A549 (cell line): ENCODE measurements at regions not wholly inside any gene's neighbourhood (a gene's known extent, or its start where the extent isn't known, plus 50 kb on each side); places are given as distances from the start of the nearest gene placed in this dataset.

Experiments used
- ATAC-seq, 2 experiments: fragments of 200-7000 bp in 1 of 2; fragments of >200 bp in 1 of 2; cut with Nextera tagmentation in 1 of 2; cut with Tn5 transposase in 1 of 2; 3 replicates each; pipeline versions ENCODE4 v1.8.0 to v1.9.1; 2018 to 2020; ENCODE audit warnings: mild to moderate bottlenecking in 1 of 2, moderate library complexity in 1 of 2
- CTCF ChIA-PET: fragments of 300-600 bp; sonication (Branson Sonifier 250); formaldehyde crosslinking; extraction: SDS; loops from one replicate; lab custom pipeline; 2021; ENCODE audit warnings: antibody characterized with exemption, inconsistent platforms; lab: Yijun Ruan, JAX
- POLR2A ChIA-PET: fragments of 350-600 bp; formaldehyde crosslinking; extraction: SDS; loops from one replicate; lab custom pipeline; 2021; ENCODE audit warnings: antibody characterized with exemption, inconsistent platforms; lab: Yijun Ruan, JAX
- DNase-seq, 2 experiments: peaks; one replicate each; pipeline versions ENCODE4 v3.0.0 to v3.0.0-alpha.2; 2011 to 2016; ENCODE audit warnings: low read depth in 1 of 2, low spot score in 1 of 2
- FAIRE-seq: peaks from 2 replicates; lab custom pipeline; 2011; peaks lifted over from hg19 to GRCh38; lab: Jason Lieb, UNC
- H3K27ac ChIP-seq, 2 experiments: fragments of >200 bp; sonication (Bioruptor Twin); formaldehyde crosslinking; 3 replicates each; pipeline ENCODE4 v1.5.1; 2016 to 2017
- H3K4me1 ChIP-seq: fragments of >200 bp; sonication (Bioruptor Twin); formaldehyde crosslinking; 3 replicates; pipeline ENCODE4 v1.6.1; 2016
- H3K4me2 ChIP-seq: fragments of >200 bp; sonication (Bioruptor Twin); formaldehyde crosslinking; 3 replicates; pipeline ENCODE4 v1.6.1; 2016
- H3K4me3 ChIP-seq: fragments of >200 bp; sonication (Bioruptor Twin); formaldehyde crosslinking; 3 replicates; pipeline ENCODE4 v1.5.1; 2016
- H3K9me3 ChIP-seq: fragments of >200 bp; sonication (Bioruptor Twin); formaldehyde crosslinking; 3 replicates; pipeline ENCODE4 v1.6.1; 2016
- BCL3 ChIP-seq: fragments of >200 bp; sonication (Bioruptor Twin); formaldehyde crosslinking; IDR thresholded peaks from 3 replicates; pipeline ENCODE4 v1.6.1; 2016
- BHLHE40 ChIP-seq: IDR thresholded peaks from 2 replicates; pipeline ENCODE4 v1.6.1; 2012; ENCODE audit warnings: low read depth, low read length, inconsistent platforms
- CBX2 ChIP-seq: fragments of 200-600 bp; sonication (generic); IDR thresholded peaks from 2 replicates; pipeline ENCODE4 v1.6.1; 2016; ENCODE audit warnings: low read depth, mild to moderate bottlenecking, borderline replicate concordance
- CEBPB ChIP-seq, 2 experiments: fragments of >200 bp in 1 of 2; sonication (Bioruptor Twin) in 1 of 2; formaldehyde crosslinking in 1 of 2; IDR thresholded peaks; 2 replicates each; pipeline ENCODE4 v1.6.1; 2012 to 2016
- CHD4 ChIP-seq: fragments of 200-600 bp; sonication (generic); IDR thresholded peaks from 2 replicates; pipeline ENCODE4 v1.6.1; 2016; ENCODE audit warnings: antibody characterized with exemption, mild to moderate bottlenecking, borderline replicate concordance
- EHF ChIP-seq: fragments of 250-450 bp; sonication (Bioruptor Pico); IDR thresholded peaks from 2 replicates; pipeline ENCODE4 v1.5.0; 2020; ENCODE audit warnings: mild to moderate bottlenecking
- EHMT2 ChIP-seq: fragments of 200-600 bp; sonication (generic); IDR thresholded peaks from 2 replicates; pipeline ENCODE4 v1.6.1; 2016; ENCODE audit warnings: antibody characterized with exemption, low read depth, mild to moderate bottlenecking, moderate library complexity
- EP300 ChIP-seq, 2 experiments: fragments of >200 bp; sonication (Bioruptor Twin); formaldehyde crosslinking; IDR thresholded peaks; 2 replicates in 1 of 2; 3 replicates in 1 of 2; pipeline ENCODE4 v1.6.1; 2016 to 2017
- FOSB ChIP-seq: fragments of 250-450 bp; sonication (Bioruptor Pico); IDR thresholded peaks from 2 replicates; pipeline ENCODE4 v1.5.0; 2020; ENCODE audit warnings: mild to moderate bottlenecking, moderate library complexity
- FOSL2 ChIP-seq, 2 experiments: fragments of 450-650 bp in 1 of 2; fragments of >200 bp in 1 of 2; sonication (Bioruptor Twin) in 1 of 2; formaldehyde crosslinking; IDR thresholded peaks; 2 replicates each; pipeline versions ENCODE4 v1.5.0 to v1.6.1; 2016 to 2020; ENCODE audit warnings: mild to moderate bottlenecking in 1 of 2, moderate library complexity in 1 of 2
- FOXS1 ChIP-seq: fragments of 250-450 bp; sonication (Bioruptor Pico); IDR thresholded peaks from 2 replicates; pipeline ENCODE4 v1.5.0; 2020; ENCODE audit warnings: mild to moderate bottlenecking, moderate library complexity
- GATA3 ChIP-seq: IDR thresholded peaks from 2 replicates; pipeline ENCODE4 v1.6.1; 2012; ENCODE audit warnings: borderline replicate concordance
- HMGXB4 ChIP-seq: fragments of 250-450 bp; sonication (Bioruptor Pico); IDR thresholded peaks from 2 replicates; pipeline ENCODE4 v1.5.0; 2021; ENCODE audit warnings: mild to moderate bottlenecking, moderate library complexity, borderline replicate concordance
- HOXB13 ChIP-seq: fragments of 250-450 bp; sonication (Bioruptor Pico); IDR thresholded peaks from 2 replicates; pipeline ENCODE4 v1.5.0; 2020; ENCODE audit warnings: low read depth, mild to moderate bottlenecking, moderate library complexity
- HOXB5 ChIP-seq: fragments of 250-450 bp; sonication (Bioruptor Pico); IDR thresholded peaks from 2 replicates; pipeline ENCODE4 v1.5.0; 2020; ENCODE audit warnings: mild to moderate bottlenecking, moderate library complexity
- JUNB ChIP-seq: fragments of >200 bp; sonication (Bioruptor Twin); formaldehyde crosslinking; IDR thresholded peaks from 2 replicates; pipeline ENCODE4 v1.6.1; 2016
- KDM1A ChIP-seq: fragments of 200-600 bp; sonication (generic); IDR thresholded peaks from 2 replicates; pipeline ENCODE4 v1.6.1; 2016; ENCODE audit warnings: low read depth, mild to moderate bottlenecking
- MAFK ChIP-seq: fragments of 450-650 bp; IDR thresholded peaks from 2 replicates; pipeline ENCODE4 v1.6.1; 2014; ENCODE audit not compliant: partially characterized antibody
- MAX ChIP-seq: IDR thresholded peaks from 2 replicates; pipeline ENCODE4 v1.6.1; 2012
- MAZ ChIP-seq: fragments of 150-350 bp; IDR thresholded peaks from 2 replicates; pipeline ENCODE4 v1.6.1; 2014; ENCODE audit warnings: antibody characterized with exemption, low read depth, low read length, borderline replicate concordance
- MYC ChIP-seq: IDR thresholded peaks from 2 replicates; pipeline ENCODE4 v1.6.1; 2012; ENCODE audit warnings: mild to moderate bottlenecking, inconsistent platforms, low read length, improper control_type of control experiment, borderline replicate concordance
- NPAS2 ChIP-seq: fragments of 250-450 bp; sonication (Bioruptor Pico); IDR thresholded peaks from 2 replicates; pipeline ENCODE4 v1.8.0; 2022; ENCODE audit warnings: mild to moderate bottlenecking, moderate library complexity, borderline replicate concordance
- PBX3 ChIP-seq: IDR thresholded peaks from 2 replicates; pipeline ENCODE4 v1.6.1; 2012
- RCOR1 ChIP-seq: fragments of 150-350 bp; IDR thresholded peaks from 2 replicates; pipeline ENCODE4 v1.6.1; 2014; ENCODE audit warnings: antibody characterized with exemption, low read length, low read depth
- REST ChIP-seq: fragments of 200-600 bp; sonication (generic); IDR thresholded peaks from 2 replicates; pipeline ENCODE4 v1.6.1; 2016; ENCODE audit warnings: antibody characterized with exemption, mild to moderate bottlenecking, moderate library complexity
- RFX5 ChIP-seq: fragments of 450-650 bp; IDR thresholded peaks from 2 replicates; pipeline ENCODE4 v1.7.1; 2014; ENCODE audit warnings: antibody characterized with exemption, mild to moderate bottlenecking, moderate library complexity
- TFCP2L1 ChIP-seq: fragments of 250-450 bp; sonication (Bioruptor Pico); IDR thresholded peaks from 2 replicates; pipeline ENCODE4 v1.5.0; 2021; ENCODE audit warnings: mild to moderate bottlenecking
- TP53 ChIP-seq: fragments of 250-450 bp; sonication (Bioruptor Pico); IDR thresholded peaks from 2 replicates; pipeline ENCODE4 v1.5.0; 2021; ENCODE audit warnings: mild to moderate bottlenecking, moderate library complexity
- USF2 ChIP-seq: fragments of 450-650 bp; IDR thresholded peaks from 2 replicates; pipeline ENCODE4 v1.6.1; 2014; ENCODE audit warnings: antibody characterized with exemption
- ZFP36 ChIP-seq: fragments of 450-650 bp; IDR thresholded peaks from 2 replicates; pipeline ENCODE4 v1.6.1; 2014; ENCODE audit warnings: borderline replicate concordance; ENCODE audit not compliant: partially characterized antibody
- WGBS: methylation state at CpG from one replicate; pipeline ENCODE4 v1.1.6; 2017; ENCODE audit errors: missing lambda C conversion rate; 5-methylcytosine and 5-hydroxymethylcytosine counted together

GRCh38 chr2:145299368-145299767, 779.4 kb upstream of the ZEB2 start:
- no peak for ATAC-seq
- Histone ChIP-seq H3K4me2 (no peak overlapping the region), H3K4me1 (no peaks in the 10 kb centered on the region), H3K27ac (no peak overlapping the region), H3K4me3 (no peak overlapping the region), H3K9me3 (no peaks in the 10 kb centered on the region)
- no peak for TF ChIP-seq JUNB
- TF ChIP-seq FOXS1, result no peak
- TF ChIP-seq GATA3, result no peak
- no peak for TF ChIP-seq RCOR1
- no peak for TF ChIP-seq CEBPB (IDR thresholded peaks at IDR 0.05)
- no peak for TF ChIP-seq BHLHE40
- TF ChIP-seq CBX2, result no peak
- no peak for TF ChIP-seq TP53 (CRISPR knock-in tag)
- no peak for TF ChIP-seq MAX
- TF ChIP-seq TFCP2L1 (CRISPR knock-in tag), result no peak
- TF ChIP-seq MAFK, result no peak
- TF ChIP-seq REST, result no peak
- TF ChIP-seq FOSB, result no peak
- no peak for TF ChIP-seq EHF (CRISPR knock-in tag)
- TF ChIP-seq HOXB5 (CRISPR knock-in tag), result no peak
- no peak for TF ChIP-seq HMGXB4 (CRISPR knock-in tag)
- ChIA-PET POLR2A (no interaction called here), CTCF (interaction anchor here (1.1 kb wide), 1 partner anchor 13 kb away, joined by 4 read pairs; no protein-coding TSS in a partner anchor)
- WGBS, result 85% methylated on average over 10 of the region's 10 CpGs
- FAIRE-seq, result no peak
- DNase-seq, result no peak

GRCh38 chr2:145292166-145292565, 772.2 kb upstream of the ZEB2 start:
- POLR2A ChIA-PET, result no interaction called here

More at GRCh38 chr2:145292166-145292565, 772.2 kb upstream of the ZEB2 start:
- CTCF ChIA-PET, result interaction anchor here (0.9 kb wide), 1 partner anchor 11 kb away, joined by 4 read pairs; no protein-coding TSS in a partner anchor
- TF ChIP-seq NPAS2 (no peak), BCL3 (no peak), FOSL2 (IDR thresholded peaks at IDR 0.05) (no peak), FOSL2 (CRISPR knock-in tag; IDR thresholded peaks at IDR 0.05) (no peak), PBX3 (no peak), RCOR1 (no peak), USF2 (no peak), EHMT2 (no peak), MAZ (no peak), KDM1A (no peak), HOXB13 (CRISPR knock-in tag) (no peak), RFX5 (no peak), ZFP36 (no peak), FOSB (no peak), CHD4 (no peak), HOXB5 (CRISPR knock-in tag) (no peak), MAFK (no peak), MYC (no peak), EP300 (IDR thresholded peaks at IDR 0.05) (no peak), EHF (CRISPR knock-in tag) (no peak), CEBPB (IDR thresholded peaks at IDR 0.05) (no peak)
- TF ChIP-seq, all 56 proteins: peak for 0
- Histone ChIP-seq H3K9me3 (no peaks in the 10 kb centered on the region), H3K27ac (no peak overlapping the region), H3K4me1 (no peaks in the 10 kb centered on the region), H3K4me3 (no peak overlapping the region), H3K4me2 (no peak overlapping the region)
- FAIRE-seq (no peak), DNase-seq (no peak), ATAC-seq (no peak)
